HG02870 (cell line): ENCODE measurements at regions not wholly inside any gene's neighbourhood (a gene's known extent, or its start where the extent isn't known, plus 50 kb on each side); places are given as distances from the start of the nearest gene placed in this dataset.
A peak's percentile ranks its signal among the peaks of the same experiment; 100 is the strongest.

Source experiments
- ATAC-seq: cut with Tn5 transposase; IDR thresholded peaks from one replicate; pipeline ENCODE4 v1.9.1; 2021; ENCODE audit warnings: mild to moderate bottlenecking, moderate library complexity; ENCODE audit not compliant: unreplicated experiment

GRCh38 chr11:123261345-123262106 lies 66.5 kb upstream of the CLMP start:
- ATAC-seq = peak; percentile 70

- ATAC-seq = no peak
Observed at GRCh38 chr11:123260511-123261211, 65.6 kb upstream of the CLMP start.

DNA sequence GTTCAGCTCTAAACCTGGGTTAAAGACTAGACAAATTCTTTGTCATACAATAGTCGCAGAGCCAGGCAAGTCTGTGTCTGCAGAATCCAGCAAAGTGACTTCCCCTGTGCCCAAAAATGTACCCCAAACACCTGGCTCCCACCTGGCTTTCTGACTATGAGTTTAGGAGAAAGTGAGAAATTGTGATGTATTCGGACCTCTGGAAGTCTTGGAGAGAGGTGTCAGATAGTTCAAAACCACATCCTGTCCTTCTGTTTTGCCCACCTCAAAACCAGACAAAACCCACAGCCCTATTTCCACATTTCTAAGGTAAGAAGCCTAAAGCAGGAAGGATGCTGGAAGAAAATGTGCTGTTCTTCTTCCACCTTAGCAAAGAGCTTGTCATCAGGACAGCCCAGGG lies 63.8 kb upstream of the CLMP start:
- ATAC-seq = no peak

DNA sequence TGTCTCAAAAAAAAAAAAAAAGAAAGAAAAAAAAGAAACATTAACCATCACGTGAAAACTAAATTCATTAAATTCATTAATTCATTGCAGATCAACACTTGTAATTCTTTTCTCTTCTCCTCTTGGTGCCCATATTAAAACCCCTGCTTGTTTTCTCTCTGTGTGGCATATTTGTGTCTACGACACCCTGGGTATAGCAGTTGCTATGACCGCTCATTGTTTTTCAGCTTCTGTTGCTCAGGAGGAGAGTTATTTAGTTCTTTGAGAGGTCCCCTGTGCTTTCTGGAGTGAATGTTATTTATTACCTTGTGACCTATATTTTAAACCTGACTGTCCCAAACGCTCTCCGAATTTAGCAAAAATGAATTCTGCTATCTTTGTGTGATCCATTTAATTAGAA lies 62.3 kb upstream of the CLMP start:
- ATAC-seq = no peak

DNA sequence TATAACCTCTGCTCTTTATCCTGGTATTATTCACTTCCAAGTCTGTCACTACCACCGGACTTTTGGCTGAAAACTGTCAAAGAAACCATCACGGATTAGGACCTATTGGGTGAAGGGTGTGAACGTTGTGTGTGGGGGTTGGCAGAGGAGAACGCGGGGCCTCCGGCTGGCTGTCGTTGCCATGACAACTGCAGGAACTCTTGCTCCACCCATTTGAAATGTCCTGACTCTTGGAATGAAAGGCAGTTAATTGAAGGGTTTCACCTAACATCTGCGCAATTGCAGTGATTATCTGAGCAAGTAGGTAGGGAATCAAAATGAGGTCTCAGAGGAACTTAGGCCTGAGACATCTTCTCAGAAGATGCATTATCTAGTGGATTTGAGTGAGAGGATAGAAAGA lies 60.9 kb upstream of the CLMP start:
- no peak for ATAC-seq

DNA sequence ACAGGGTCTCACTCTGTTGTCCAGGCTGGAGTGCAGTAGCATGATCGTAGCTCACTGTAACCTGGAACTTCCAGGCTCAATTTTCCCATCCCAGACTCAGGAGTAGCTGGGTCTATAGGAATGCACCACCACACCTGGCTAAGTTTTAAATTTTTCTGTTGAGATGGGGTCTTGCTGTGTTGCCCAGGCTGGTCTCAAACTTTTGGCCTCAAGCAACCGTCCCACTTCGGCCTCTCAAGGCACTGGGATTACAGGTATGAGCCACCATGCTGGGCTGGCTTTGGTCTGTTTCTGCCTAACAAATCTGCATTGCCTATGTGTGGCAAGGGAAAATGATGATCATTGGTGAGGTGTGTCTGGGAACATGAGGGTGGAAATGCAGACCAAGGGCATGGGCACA lies 59.3 kb upstream of the CLMP start:
- ATAC-seq = no peak

DNA sequence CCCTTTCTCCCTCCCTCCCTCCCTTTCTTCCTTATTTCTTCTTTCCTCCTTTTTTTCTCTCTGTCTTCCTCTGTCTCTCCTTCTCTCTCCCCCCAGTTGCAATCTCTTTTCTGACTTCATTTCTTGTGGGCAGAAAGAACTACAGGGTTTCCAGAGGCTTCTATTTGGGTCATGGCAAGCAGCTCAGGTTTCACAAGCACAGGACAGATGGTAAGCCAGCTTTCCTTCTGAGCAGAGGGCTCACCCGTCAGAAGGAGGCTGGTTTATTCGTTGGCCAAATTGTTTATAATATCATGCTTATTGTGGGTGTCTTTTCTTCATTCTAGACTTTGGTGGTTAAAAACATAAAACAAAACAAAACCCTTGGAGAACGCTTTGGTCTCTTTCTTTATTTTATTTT lies 58.9 kb upstream of the CLMP start:
- ATAC-seq = no peak

DNA sequence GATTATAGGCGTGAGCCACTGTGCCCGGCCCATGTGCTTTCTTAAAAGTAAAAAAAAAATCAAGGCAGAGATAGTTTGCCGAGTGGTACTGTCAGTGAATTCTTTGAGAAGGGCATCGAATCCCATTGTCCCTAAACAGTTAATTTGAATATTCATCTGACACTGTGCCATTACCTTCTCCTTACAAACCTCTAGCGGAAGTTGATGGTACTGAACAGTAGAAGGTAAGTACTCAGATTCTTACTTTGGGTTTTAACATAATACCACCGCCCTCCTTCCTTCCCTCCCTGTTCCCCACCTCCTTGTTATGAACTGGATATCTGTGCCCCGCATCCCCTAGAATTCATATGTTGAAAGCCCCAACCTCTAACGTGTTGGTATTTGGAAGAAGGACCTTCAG lies 58.2 kb upstream of the CLMP start:
- ATAC-seq = no peak

DNA sequence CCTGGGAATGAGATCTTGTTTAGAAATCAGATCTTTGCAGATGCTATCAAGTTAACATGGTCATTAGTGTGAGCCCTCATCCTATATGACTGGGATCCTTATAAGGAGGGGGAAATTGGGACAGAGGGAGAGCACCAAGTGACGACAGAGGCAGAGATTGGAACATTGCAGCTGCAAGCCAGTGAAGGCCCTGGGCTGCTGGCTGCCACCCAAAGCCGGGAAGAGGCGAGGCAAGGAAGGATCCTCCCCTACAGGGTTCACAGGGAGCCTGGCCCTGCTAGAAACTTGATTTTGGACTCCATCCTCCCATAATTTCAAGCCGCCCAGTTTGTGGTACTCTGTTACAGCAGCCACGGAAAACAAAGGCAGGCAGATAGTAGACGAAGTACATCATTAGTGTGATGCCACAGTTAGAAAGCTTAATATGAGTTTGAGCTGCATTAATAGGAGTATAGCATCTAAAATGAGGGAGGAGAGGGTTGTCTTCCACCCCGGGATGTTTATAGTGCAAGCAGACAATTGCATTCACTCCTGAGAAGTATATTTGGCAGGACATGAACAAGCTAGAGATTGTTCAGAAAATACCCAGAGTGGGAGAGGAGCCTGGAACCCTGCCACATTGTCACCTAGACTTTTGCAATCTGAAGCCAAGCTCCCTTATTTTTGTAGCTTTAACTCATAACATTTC lies 56.8 kb upstream of the CLMP start:
- ATAC-seq = no peak

GRCh38 chr11:123250892-123251656 lies 56.0 kb upstream of the CLMP start:
- ATAC-seq = no peak

DNA sequence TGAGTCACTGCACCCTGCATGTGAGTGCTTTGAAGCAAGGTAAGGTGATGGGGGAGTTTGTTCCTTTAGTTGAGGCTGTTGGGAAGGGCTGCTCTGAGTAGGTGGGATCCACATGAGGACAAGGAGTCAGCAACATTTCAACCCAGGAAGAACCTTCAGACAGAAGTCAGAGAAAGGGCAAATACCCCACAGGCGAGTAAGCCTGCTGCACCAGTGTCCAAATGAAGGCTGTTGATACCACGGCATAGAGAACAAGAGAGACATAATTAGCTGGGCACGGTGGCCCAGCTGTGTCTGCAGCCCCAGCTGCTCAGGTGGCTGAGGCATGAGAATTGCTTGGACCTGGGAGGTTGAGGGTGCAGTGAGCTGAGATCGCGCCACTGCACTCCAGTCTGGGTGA lies 54.3 kb upstream of the CLMP start:
- no peak for ATAC-seq

GRCh38 chr11:123247813-123248379 lies 52.8 kb upstream of the CLMP start:
- ATAC-seq = no peak

GRCh38 chr11:123247496-123247799 lies 52.4 kb upstream of the CLMP start:
- no peak for ATAC-seq

DNA sequence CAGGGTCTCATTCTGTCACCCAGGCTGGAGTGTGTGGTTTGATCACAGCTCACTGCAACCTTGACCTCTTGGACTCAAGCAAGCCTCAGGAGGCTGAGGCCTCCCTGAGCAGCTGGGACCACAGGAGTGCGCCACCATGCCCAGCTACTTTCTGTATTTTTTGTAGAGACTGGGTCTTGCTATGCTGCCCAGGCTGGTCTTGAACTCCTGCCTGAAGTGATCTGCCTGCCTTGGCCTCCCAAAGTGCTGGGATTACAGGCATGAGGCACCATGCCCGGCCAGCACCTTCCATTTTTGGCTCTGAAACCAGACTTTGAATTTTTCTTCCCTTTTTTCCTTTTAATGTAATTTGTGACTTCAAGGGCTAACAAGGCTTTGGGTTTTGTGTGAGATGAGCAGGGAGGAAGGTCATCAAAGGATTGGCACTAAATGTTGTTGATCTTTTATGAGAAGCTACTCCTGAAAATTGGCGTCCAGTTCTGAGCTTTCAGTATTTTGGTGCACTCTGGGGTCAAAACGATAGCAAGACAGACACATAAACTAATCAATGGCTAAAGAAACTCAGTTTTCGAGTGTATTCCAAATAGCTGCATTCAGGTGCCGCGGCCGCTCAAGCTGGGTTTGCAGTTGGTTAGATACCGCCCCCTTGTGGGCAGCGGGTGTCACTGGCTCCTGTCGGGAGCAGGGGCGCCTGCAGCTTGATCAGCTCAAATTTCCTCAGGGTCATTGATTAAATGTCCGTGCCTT lies 51.9 kb upstream of the CLMP start:
- ATAC-seq = peak; percentile 78

DNA sequence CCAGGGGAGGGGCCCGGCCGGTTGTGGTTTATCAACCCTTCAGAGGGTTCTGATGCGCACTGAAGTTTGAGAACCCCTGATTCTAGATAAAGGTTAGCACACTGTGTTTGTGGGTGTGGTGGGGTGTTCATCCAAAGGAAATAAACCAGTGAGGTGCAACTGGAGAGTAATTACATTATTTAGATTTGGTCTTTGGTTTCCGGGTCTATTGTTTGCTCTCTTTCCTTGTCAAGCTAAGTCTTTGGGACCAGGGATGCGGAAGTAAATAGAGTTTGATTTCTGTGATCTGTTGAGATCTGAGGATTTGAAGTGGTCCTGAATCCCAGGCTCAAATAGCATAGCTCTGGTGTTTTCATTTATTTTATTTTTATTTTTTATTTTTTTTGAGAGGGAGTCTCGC lies 50.5 kb upstream of the CLMP start:
- no peak for ATAC-seq
